ENCODE measurements at regions not wholly inside any gene's neighbourhood (a gene's known extent, or its start where the extent isn't known, plus 50 kb on each side); places are given as distances from the start of the nearest gene placed in this dataset.

DNA sequence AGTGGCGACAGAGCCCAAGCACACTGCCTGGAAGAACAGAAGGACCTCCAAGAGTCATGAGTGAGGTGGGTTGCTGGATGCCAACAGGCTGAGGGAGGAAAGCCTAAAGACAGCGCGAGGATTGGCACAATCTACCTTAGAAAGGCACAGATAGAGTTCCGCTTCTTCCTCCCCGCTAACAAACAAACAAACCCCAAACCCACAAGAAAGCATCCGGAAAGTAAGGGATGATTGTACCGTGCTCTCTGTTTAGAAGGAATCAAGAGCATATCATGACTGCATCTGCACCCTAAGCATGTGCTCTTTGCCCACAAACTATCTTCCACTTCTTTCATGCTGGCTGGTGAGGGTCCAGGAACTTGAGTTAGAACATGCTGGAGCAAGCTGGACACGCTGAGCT, 233.0 kb upstream of the KLF12 start:
- DNase-seq (ENCODE audit: low read depth, low spot score) (no peak), FAIRE-seq (no peak)
- dilution Hi-C loops (cut with MboI; ENCODE audit: extremely low pct_ligation_motif_present, low sequenced_read_pairs): no loop called here
- no peaks in the 10 kb centered on the region for H4K20me1 ChIP-seq (ENCODE audit: control insufficient read depth, extremely low read depth, insufficient read depth, low read length)
- no peak overlapping the region for H3K4me3 ChIP-seq (ENCODE audit: control insufficient read depth in 2 of 3, extremely low read depth in 1 of 3, insufficient read depth in 2 of 3, low read depth in 1 of 3, low read length in 3 of 3)
- no peak overlapping the region for H3K9ac ChIP-seq (ENCODE audit: control insufficient read depth, extremely low read depth, insufficient read depth, low read length)
- TF ChIP-seq, protein P1, sequence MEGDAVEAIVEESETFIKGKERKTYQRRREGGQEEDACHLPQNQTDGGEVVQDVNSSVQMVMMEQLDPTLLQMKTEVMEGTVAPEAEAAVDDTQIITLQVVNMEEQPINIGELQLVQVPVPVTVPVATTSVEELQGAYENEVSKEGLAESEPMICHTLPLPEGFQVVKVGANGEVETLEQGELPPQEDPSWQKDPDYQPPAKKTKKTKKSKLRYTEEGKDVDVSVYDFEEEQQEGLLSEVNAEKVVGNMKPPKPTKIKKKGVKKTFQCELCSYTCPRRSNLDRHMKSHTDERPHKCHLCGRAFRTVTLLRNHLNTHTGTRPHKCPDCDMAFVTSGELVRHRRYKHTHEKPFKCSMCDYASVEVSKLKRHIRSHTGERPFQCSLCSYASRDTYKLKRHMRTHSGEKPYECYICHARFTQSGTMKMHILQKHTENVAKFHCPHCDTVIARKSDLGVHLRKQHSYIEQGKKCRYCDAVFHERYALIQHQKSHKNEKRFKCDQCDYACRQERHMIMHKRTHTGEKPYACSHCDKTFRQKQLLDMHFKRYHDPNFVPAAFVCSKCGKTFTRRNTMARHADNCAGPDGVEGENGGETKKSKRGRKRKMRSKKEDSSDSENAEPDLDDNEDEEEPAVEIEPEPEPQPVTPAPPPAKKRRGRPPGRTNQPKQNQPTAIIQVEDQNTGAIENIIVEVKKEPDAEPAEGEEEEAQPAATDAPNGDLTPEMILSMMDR (optimal IDR thresholded peaks at IDR 0.05 in 1 of 3, IDR thresholded peaks at IDR 0.05 in 1 of 3, conservative IDR thresholded peaks at IDR 0.05 in 1 of 3; ENCODE audit: extremely low read depth in 1 of 3, insufficient read depth in 2 of 3, low read length in 3 of 3): no peak
- no peaks in the 10 kb centered on the region for H3K36me3 ChIP-seq (ENCODE audit: control insufficient read depth in 2 of 2, extremely low read depth in 1 of 2, insufficient read depth in 2 of 2, low read length in 2 of 2)
- no peak overlapping the region for H3K4me2 ChIP-seq (ENCODE audit: control insufficient read depth, extremely low read depth, insufficient read depth, low read depth, low read length)
- H2AFZ ChIP-seq (ENCODE audit: control insufficient read depth, low read length): no peak overlapping the region
- no peaks in the 10 kb centered on the region for H3K27me3 ChIP-seq (ENCODE audit: control insufficient read depth, extremely low read depth, insufficient read depth, low read length)
- no peak overlapping the region for H3K27ac ChIP-seq (ENCODE audit: control insufficient read depth, insufficient read depth, low read length)
- no peaks in the 10 kb centered on the region for H3K9me1 ChIP-seq (ENCODE audit: control insufficient read depth, extremely low read depth, insufficient read depth, low read length)
- H3K9me3 ChIP-seq (ENCODE audit: control insufficient read depth, low read depth, low read length): no peaks in the 10 kb centered on the region
- no peaks in the 10 kb centered on the region for H3K4me1 ChIP-seq (ENCODE audit: control insufficient read depth, extremely low read depth, insufficient read depth, low read length)
- H3K79me2 ChIP-seq (ENCODE audit: control insufficient read depth, insufficient read depth, low read length): no peaks in the 10 kb centered on the region

GRCh38 chr13:74361274-74361673, 227.1 kb upstream of the KLF12 start:
- Histone ChIP-seq H3K4me2 (ENCODE audit: control insufficient read depth, extremely low read depth, insufficient read depth, low read depth, low read length) (no peak overlapping the region), H3K9me3 (ENCODE audit: control insufficient read depth, low read depth, low read length) (no peaks in the 10 kb centered on the region), H3K27me3 (ENCODE audit: control insufficient read depth, extremely low read depth, insufficient read depth, low read length) (no peaks in the 10 kb centered on the region), H3K9ac (ENCODE audit: control insufficient read depth, extremely low read depth, insufficient read depth, low read length) (no peak overlapping the region), H2AFZ (ENCODE audit: control insufficient read depth, low read length) (no peak overlapping the region), H3K4me3 (ENCODE audit: control insufficient read depth in 2 of 3, extremely low read depth in 1 of 3, insufficient read depth in 2 of 3, low read depth in 1 of 3, low read length in 3 of 3) (no peak overlapping the region), H3K79me2 (ENCODE audit: control insufficient read depth, insufficient read depth, low read length) (no peaks in the 10 kb centered on the region), H3K27ac (ENCODE audit: control insufficient read depth, insufficient read depth, low read length) (no peak overlapping the region), H3K36me3 (ENCODE audit: control insufficient read depth in 2 of 2, extremely low read depth in 1 of 2, insufficient read depth in 2 of 2, low read length in 2 of 2) (no peaks in the 10 kb centered on the region), H3K9me1 (ENCODE audit: control insufficient read depth, extremely low read depth, insufficient read depth, low read length) (no peaks in the 10 kb centered on the region), H3K4me1 (ENCODE audit: control insufficient read depth, extremely low read depth, insufficient read depth, low read length) (no peaks in the 10 kb centered on the region), H4K20me1 (ENCODE audit: control insufficient read depth, extremely low read depth, insufficient read depth, low read length) (no peaks in the 10 kb centered on the region)
- dilution Hi-C loops (cut with MboI; ENCODE audit: extremely low pct_ligation_motif_present, low sequenced_read_pairs): no loop called here
- FAIRE-seq (no peak), DNase-seq (ENCODE audit: low read depth, low spot score) (no peak)
- TF ChIP-seq, protein P1 (optimal IDR thresholded peaks at IDR 0.05 in 1 of 3, IDR thresholded peaks at IDR 0.05 in 1 of 3, conservative IDR thresholded peaks at IDR 0.05 in 1 of 3; ENCODE audit: extremely low read depth in 1 of 3, insufficient read depth in 2 of 3, low read length in 3 of 3): no peak
- TF ChIP-seq EZH2 (IDR thresholded peaks at IDR 0.05; ENCODE audit: low read length): no peak
